ENCODE measurements at regions not wholly inside any gene's neighbourhood (a gene's known extent, or its start where the extent isn't known, plus 50 kb on each side); places are given as distances from the start of the nearest gene placed in this dataset.

GRCh38 chr3:186467969-186468368 is 76.2 kb downstream of the CRYGS start:
- Histone ChIP-seq H3K27me3 (no peaks in the 10 kb centered on the region), H3K36me3 (replicated peaks in 1 of 2) (no peaks in the 10 kb centered on the region), H3K9me3 (replicated peaks in 1 of 3) (no peaks in the 10 kb centered on the region), H3K4me3 (no peak overlapping the region), H3K27ac (no peak overlapping the region), H3K4me1 (replicated peaks in 1 of 2) (no peaks in the 10 kb centered on the region)
- no peak for TF ChIP-seq POLR2A (IDR thresholded peaks at IDR 0.05)
- TF ChIP-seq, protein P1, sequence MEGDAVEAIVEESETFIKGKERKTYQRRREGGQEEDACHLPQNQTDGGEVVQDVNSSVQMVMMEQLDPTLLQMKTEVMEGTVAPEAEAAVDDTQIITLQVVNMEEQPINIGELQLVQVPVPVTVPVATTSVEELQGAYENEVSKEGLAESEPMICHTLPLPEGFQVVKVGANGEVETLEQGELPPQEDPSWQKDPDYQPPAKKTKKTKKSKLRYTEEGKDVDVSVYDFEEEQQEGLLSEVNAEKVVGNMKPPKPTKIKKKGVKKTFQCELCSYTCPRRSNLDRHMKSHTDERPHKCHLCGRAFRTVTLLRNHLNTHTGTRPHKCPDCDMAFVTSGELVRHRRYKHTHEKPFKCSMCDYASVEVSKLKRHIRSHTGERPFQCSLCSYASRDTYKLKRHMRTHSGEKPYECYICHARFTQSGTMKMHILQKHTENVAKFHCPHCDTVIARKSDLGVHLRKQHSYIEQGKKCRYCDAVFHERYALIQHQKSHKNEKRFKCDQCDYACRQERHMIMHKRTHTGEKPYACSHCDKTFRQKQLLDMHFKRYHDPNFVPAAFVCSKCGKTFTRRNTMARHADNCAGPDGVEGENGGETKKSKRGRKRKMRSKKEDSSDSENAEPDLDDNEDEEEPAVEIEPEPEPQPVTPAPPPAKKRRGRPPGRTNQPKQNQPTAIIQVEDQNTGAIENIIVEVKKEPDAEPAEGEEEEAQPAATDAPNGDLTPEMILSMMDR (IDR thresholded peaks at IDR 0.05) = no peak
- intact Hi-C loops (cut with DNase I) = no loop called here
- DNase-seq = no peak
- WGBS, 4 donors = 57 to 84% (median 81%) methylated on average over 2 of the region's 2 CpGs

GRCh38 chr3:186466391-186466974 is 77.7 kb downstream of the CRYGS start:
- H3K27me3 ChIP-seq = no peaks in the 10 kb centered on the region
- TF ChIP-seq, protein P1 (IDR thresholded peaks at IDR 0.05) = no peak
- TF ChIP-seq POLR2A (IDR thresholded peaks at IDR 0.05) = no peak
- WGBS, 4 donors = 30 to 56% (median 44%) methylated on average over 3 of the region's 3 CpGs
- no peak for DNase-seq
- no peaks in the 10 kb centered on the region for H3K36me3 ChIP-seq (replicated peaks in 1 of 2)
- no peak overlapping the region for H3K27ac ChIP-seq
- H3K4me1 ChIP-seq (replicated peaks in 1 of 2) = no peaks in the 10 kb centered on the region
- H3K4me3 ChIP-seq = no peak overlapping the region
- no peaks in the 10 kb centered on the region for H3K9me3 ChIP-seq (replicated peaks in 1 of 3)
- intact Hi-C loops (cut with DNase I) = no loop called here

- Histone ChIP-seq H3K4me3 (no peak overlapping the region), H3K27me3 (no peaks in the 10 kb centered on the region), H3K27ac (no peak overlapping the region), H3K4me1 (replicated peaks in 1 of 2) (no peaks in the 10 kb centered on the region), H3K36me3 (replicated peaks in 1 of 2) (no peaks in the 10 kb centered on the region), H3K9me3 (replicated peaks in 1 of 3) (no peaks in the 10 kb centered on the region)
- TF ChIP-seq, protein P1 (IDR thresholded peaks at IDR 0.05) = no peak
- no peak for TF ChIP-seq POLR2A (IDR thresholded peaks at IDR 0.05)
- intact Hi-C loops (cut with DNase I) = no loop called here
- DNase-seq = no peak
- WGBS, 4 donors = 88 to 100% (median 96%) methylated on average over 2 of the region's 2 CpGs
Observed at GRCh38 chr3:186465508-186465907, 78.7 kb downstream of the CRYGS start.

- Histone ChIP-seq H3K27ac (no peak overlapping the region), H3K4me3 (no peak overlapping the region), H3K4me1 (replicated peaks in 1 of 2) (no peaks in the 10 kb centered on the region), H3K9me3 (replicated peaks in 1 of 3) (no peaks in the 10 kb centered on the region), H3K27me3 (no peaks in the 10 kb centered on the region), H3K36me3 (replicated peaks in 1 of 2) (no peaks in the 10 kb centered on the region)
- TF ChIP-seq POLR2A (IDR thresholded peaks at IDR 0.05) = no peak
- TF ChIP-seq, protein P1 (IDR thresholded peaks at IDR 0.05) = no peak
- 78 to 95% (median 81%) methylated on average over 2 to 3 of the region's 3 CpGs for WGBS, 4 donors
- DNase-seq = no peak
- intact Hi-C loops (cut with DNase I) = no loop called here
Observed at GRCh38 chr3:186464424-186465093, 79.6 kb downstream of the CRYGS start.

All from adrenal gland (tissue), 9 donors.